AG10803 (cell line): ENCODE measurements at regions not wholly inside any gene's neighbourhood (a gene's known extent, or its start where the extent isn't known, plus 50 kb on each side); places are given as distances from the start of the nearest gene placed in this dataset.

Experiments used
- DNase-seq: peaks from one replicate; pipeline ENCODE4 v3.0.0; 2010; ENCODE audit warnings: low read depth
- H3K4me3 ChIP-seq: 2 replicates; pipeline ENCODE4 v1.5.1; 2011; ENCODE audit warnings: mild to moderate bottlenecking, low read length, control low read depth
- CTCF ChIP-seq: conservative IDR thresholded peaks from 2 replicates; pipeline ENCODE4 v1.5.1; 2011; ENCODE audit warnings: mild to moderate bottlenecking, low read length, control low read depth, inconsistent platforms

- no peak for DNase-seq
- TF ChIP-seq CTCF, result no peak
- no peak overlapping the region for H3K4me3 ChIP-seq
Observed at GRCh38 chr20:55919319-55919718, 86.0 kb downstream of the CBLN4 start.

GRCh38 chr20:55918471-55918870 is 86.8 kb downstream of the CBLN4 start:
- no peak for DNase-seq
- no peak overlapping the region for H3K4me3 ChIP-seq
- TF ChIP-seq CTCF, result no peak

DNA sequence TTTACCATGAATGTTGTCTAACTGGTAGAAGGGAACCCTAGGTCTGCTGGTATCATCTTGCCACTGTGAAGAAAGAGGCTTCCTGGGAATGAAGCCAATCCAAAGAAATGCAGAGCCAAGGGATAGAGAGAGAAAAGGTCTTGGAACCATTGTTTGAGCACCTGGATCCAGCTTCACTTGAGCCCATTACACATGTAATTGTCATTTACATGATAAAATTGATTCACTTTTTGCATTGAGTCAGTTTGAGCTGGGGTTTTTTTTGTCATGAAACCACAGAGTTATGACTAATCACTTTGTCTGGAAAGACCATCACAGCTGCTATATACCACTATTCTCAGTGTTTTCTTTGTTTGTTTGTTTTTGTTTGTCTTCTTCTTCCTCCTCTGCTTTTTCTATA is 112.3 kb downstream of the CBLN4 start:
- no peak for TF ChIP-seq CTCF
- no peak overlapping the region for H3K4me3 ChIP-seq
- DNase-seq, result no peak

DNA sequence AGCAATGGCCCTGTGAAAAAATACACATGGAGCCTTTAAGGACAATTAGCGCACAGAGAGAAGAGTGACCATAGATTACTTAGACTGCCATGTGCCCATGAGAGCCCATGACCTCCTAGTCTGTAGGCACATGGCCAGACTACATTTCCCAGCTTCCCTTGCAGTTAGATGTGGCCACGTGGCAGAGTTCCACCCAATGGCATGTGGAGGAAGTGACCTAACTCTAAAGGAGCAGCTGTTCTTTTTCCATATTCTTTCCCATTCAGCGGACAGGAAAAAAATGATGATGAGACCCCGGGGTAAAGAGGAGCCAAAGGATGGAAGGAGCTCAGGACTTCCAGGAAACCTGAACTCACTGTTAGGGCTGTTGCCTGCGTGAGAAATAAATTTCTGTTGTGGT is 116.6 kb downstream of the CBLN4 start:
- no peak overlapping the region for H3K4me3 ChIP-seq

DNA sequence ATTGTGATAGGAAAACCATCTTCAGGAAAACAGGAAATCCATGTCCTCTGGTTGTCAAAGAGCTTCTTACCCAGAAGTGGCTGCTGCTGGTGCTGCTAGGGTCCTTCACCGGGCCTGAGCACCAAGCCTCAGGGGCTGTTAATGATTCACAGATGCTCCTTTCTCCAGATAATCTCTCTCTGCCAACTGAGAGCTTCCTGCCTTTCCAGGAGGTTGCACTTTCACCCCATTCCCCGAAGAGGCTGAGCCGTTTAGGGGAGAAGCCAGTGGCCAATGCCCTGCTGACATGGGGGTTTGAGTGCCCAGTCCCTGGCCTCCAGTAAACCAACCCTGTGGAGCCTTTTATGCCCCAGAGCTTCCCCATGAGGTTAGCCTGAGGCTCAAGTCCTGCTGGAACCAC is 122.4 kb downstream of the CBLN4 start:
- no peak for DNase-seq
- H3K4me3 ChIP-seq, result no peak overlapping the region
- no peak for TF ChIP-seq CTCF

More for the DNA sequence above, 116.6 kb downstream of the CBLN4 start:
- no peak for DNase-seq
- no peak for TF ChIP-seq CTCF

- DNase-seq, result no peak
- no peak for TF ChIP-seq CTCF
- H3K4me3 ChIP-seq, result no peak overlapping the region
Observed at GRCh38 chr20:55882286-55882685, 123.0 kb downstream of the CBLN4 start.

DNA sequence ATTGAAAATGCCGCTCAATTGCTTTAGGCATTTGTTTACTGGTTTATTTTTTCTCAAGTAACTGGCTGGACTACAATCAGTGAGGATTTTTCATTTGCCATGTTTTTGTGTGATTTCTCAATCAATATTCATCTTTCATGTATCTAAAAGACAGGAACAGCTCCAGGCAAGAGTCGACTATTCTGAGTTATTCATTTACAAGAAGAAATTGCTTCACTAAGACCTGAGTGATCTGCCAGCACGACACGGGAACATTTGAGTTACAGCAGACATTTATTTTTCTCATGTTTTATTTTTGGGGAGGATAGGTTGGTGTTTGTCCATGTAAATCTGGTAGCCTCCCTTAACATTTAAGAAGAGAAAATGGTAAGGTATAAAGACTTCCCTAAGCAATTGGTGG is 124.1 kb downstream of the CBLN4 start:
- no peak overlapping the region for H3K4me3 ChIP-seq
- TF ChIP-seq CTCF, result no peak
- no peak for DNase-seq
